GM18867 (cell line): ENCODE measurements at regions not wholly inside any gene's neighbourhood (a gene's known extent, or its start where the extent isn't known, plus 50 kb on each side); places are given as distances from the start of the nearest gene placed in this dataset.

ENCODE experiments used
- ATAC-seq: cut with Tn5 transposase; IDR thresholded peaks from one replicate; pipeline ENCODE4 v1.9.1; 2021; ENCODE audit warnings: mild to moderate bottlenecking, moderate library complexity; ENCODE audit not compliant: unreplicated experiment

GRCh38 chr6:141688916-141689315, 443.8 kb upstream of the GJE1 start:
- peak; percentile 69 for ATAC-seq

DNA sequence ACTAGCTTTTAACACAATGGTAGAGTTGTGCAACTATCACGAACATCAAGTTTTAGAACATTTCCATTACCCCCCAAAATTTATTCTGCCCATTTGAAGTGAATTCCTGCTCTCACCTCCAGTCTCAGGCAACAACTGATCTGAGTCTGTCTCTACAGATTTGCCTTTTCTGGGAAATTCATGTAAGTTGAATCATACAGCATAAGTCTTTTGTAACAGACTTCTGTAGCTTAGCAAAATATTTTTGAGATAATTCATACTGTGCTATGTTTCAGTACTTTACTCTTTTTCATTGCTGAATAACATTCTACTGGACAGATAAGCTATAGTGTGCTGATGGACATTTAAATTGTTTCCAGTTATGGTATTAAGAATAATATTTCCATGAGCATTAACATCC, 447.3 kb upstream of the GJE1 start:
- no peak for ATAC-seq

- ATAC-seq: no peak
These were observed 450.3 kb upstream of the GJE1 start for GRCh38 chr6:141682391-141682790.

DNA sequence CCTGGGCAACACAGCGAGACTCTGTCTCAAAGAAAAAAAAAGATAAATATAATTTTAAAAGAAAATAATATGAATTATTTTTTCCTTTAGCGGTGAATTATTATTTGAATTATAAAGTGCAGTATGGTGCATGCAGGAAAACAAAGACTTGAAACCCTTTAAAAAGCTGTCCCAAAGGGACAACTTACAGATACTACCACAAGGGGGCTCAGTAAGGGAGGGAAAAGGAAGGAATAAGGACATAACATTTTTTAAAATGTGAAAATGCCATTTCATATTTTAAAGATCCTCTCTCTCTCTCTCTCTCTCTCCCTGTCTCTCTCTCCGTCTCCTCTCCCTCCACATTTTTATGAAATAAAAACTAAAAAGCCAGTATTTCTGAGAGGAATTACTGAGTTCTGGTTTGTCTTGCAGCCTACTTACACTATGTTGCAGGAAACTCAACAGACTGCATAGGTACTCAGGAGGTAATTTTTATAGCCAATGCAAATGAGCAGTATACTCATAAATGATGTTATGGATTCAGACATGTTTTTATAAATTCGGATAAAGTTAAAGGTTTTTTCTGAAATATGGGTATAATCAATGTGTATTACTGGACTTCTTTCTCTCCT, 455.0 kb upstream of the GJE1 start:
- ATAC-seq: peak; percentile 74

GRCh38 chr6:141675957-141676356, 456.8 kb upstream of the GJE1 start:
- ATAC-seq: no peak

DNA sequence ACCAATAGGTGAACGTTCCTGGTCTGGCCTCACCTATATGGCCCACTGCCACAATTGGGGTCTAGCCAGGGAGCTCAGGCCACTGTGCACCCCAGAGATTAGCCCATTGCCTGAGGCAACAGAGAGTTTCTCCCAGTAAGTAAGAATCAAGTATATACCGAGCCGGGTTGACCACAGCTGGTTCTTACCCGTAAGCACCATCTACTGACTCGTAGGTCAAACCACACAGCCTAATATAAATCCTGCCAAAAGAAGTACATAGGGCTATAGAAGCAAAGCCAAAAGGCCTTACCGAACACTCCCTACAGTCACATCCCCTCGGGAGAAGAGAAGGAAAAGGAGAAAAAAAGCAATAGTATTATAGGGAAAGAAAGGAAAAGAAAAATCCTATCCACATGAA, 463.6 kb upstream of the GJE1 start:
- no peak for ATAC-seq

DNA sequence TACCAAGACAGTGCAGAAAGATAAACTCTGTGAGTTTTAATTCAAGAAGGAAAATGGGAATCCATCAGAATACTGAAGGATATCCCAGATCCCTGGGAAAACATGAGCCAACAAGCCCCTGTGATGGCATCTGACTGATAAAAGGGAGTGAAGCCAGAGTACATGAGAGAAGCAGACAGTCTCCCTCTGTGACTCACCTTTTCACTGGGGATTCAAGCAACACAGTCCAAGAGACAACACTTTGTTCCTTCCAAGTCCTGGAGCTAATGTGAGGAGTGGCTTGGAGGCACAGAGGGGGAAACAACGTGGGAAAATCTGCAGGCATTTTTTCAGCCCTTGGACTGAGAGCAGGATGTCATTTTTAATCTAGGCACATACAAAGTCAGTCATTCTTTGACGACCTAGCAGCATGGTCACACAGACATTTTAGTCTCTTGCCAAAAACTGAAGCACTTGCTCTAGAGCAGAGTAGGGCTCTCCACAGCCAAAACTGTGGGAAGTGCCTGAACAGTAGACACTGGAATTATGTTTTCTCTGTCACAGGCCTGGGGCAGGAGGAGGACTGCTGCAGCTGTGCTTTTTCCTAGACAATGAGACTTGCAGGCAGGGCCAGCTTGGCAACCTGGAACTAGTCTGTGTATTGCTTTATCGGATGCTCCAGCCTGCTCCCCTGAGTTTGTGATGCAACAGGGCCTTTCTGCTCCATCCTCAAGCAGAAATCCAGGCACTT, 465.0 kb upstream of the GJE1 start:
- no peak for ATAC-seq

DNA sequence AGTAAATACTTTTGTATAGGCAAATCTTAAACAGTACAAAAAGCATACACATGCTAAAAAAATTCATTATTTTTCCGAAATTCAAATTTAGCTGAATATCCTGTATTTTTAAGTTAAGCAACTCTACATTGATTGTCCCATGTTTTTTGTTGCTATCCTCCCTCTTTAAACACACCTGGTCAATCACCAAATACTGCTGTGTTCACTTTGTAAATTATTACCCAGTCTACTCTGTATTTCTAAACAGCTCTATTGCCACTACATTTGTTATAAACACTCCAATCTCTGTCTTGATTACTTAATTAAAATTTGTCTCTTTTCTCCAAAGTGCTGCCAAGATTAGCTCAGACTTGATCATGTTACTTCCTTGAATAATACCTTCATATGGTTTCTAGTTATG, 466.5 kb upstream of the GJE1 start:
- ATAC-seq: no peak

GRCh38 chr6:141664744-141665143, 468.0 kb upstream of the GJE1 start:
- ATAC-seq: no peak

DNA sequence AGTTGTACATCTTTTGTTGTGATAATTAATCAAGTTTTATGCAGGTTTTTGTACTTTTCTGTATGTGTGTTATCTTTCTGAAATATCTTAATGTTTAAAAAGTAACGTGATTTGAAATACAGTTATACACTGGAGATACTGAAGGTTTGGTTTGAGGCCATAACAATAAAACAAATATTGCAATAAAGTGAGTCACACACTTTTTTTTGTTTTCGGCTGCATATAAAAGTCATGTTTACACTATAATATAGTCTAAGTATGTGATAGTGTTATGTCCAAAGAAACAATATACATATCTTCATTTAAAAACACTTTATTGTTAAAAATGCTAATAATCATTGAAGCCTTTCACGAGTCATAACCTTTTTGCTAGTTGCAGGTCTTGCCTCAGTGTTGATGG, 473.1 kb upstream of the GJE1 start:
- no peak for ATAC-seq

DNA sequence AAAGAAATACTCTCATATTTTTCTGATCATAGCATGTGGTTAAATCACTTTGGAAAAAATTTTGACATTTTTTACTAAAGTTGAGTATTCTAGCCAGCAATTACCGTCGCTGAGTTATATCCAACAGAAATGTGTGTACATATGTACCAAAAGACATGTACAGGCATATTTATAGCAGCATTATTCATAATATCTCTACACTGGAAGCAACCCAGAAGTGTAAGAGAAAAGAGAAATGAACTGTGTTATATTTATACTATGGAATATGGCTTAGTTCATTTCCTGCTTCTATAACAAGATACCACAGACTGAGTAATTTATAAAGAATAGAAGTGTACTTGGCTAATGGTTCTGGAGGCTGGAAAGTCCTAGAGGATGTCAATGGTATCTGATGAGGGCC, 474.0 kb upstream of the GJE1 start:
- no peak for ATAC-seq

DNA sequence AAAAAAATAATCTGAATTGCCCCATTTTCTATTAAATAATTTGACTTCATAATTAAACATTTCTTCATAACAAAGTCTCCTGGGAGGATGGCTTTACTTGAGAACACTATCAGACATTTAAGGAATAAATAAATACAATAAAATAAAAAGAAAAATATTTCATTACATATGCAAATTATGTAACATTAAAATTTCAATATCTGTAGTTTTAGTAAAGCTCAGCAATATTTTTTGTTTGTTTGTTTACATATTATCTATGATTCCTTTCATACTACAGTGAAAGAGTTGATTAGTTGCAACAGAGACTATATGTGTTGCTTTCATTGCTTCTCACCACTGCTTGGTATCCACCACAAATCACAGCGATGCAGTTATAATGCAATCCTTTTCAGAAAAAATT, 474.9 kb upstream of the GJE1 start:
- no peak for ATAC-seq

- ATAC-seq: no peak
These were observed 479.1 kb upstream of the GJE1 start for GRCh38 chr6:141653590-141653989.

- no peak for ATAC-seq
These were observed 490.8 kb upstream of the GJE1 start for GRCh38 chr6:141641951-141642350.

DNA sequence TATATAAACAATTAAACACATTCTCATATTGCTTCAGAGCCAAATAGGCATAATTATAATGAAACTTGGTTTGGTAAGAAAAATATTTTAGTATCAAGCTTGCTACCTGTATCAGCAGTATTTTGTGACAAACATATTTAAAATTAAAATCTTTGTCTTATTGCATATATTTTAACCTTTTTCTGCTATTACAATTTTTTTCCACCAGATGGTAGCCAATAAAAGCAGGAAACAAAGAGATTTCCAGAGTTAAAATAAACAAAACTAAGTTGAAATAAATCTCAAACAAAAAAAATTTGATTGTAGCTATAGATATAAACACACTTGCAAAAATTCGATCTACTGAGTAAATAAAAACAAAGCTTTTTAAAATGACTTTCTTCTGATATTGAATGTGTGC, 491.3 kb upstream of the GJE1 start:
- no peak for ATAC-seq

DNA sequence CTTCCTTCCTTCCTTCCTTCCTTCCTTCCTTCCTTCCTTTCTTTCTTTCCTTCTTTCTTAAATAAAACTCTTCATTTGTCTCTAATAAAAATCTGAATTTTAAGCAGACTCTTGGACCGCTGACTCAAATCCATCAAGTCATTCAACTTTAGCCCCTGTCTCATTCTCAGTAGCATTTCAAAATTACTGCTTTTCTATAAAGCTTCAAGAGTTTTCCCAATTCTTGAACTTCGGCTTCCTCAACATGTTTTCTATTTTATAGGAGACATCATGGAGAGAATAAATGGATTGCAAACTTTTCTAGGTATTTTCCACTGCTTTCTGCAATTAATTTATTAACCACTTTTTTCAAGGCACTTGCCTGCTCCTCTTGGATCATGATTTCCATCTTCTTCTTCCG, 497.1 kb upstream of the GJE1 start:
- ATAC-seq: no peak

GRCh38 chr6:141634269-141634668, 498.5 kb upstream of the GJE1 start:
- ATAC-seq: no peak

DNA sequence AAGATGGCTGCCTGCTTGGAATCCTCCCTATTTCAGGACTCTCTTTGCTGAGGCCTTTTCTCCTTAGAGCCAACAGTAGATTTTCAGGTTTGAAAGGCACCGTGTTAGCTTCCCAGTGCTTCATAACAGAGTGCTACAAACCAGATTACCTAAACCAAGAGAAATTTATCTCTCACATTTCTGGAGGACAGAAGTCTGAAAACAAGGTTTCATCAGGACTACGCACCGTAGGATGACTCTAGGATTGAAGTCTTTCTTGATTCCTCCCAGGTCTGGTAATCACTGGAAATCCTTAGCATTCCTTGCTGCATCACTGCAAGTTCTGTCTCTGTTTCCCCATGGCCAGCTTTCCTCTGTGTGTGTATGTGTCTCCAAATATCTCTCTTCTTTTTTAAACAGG, 508.4 kb upstream of the GJE1 start:
- ATAC-seq: no peak

DNA sequence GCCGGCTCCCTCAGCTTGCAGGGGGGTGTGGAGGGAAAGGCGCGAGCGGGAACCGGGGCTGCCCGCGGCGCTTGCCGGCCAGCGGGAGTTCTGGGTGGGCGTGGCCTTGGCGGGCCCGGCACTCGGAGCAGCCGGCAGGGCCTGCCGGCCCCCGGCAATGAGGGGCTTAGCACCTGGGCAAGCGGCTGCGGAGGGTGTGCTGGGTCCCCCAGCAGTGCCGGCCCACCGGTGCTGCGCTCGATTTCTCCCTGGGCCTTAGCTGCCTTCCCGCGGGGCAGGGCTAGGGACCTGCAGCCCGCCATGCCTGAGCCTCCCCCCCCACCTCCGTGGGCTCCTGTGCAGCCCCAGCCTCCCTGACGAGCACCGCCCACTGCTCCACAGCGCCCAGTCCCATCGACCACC, 514.5 kb upstream of the GJE1 start:
- ATAC-seq: no peak

GRCh38 chr6:141610741-141611140, 522.0 kb upstream of the GJE1 start:
- no peak for ATAC-seq

DNA sequence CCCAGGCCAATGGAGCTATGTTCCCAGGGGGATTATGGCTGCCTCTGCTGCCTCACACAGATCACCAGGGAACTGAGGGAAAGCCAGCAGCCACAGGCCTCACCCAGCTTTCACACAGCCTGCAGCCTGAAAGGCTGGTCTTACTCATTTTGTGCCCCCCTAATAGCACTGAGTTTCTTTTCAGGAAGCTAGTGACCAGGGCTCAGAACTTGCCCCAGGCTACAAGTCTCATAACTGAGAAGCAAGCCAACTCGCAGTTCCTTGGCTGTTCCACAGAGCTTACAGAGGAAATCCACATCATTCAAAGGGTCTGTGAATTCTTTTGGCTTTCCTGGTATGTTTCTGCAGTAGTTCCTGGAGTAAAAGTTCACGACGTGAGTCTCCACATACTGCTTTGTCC, 524.8 kb upstream of the GJE1 start:
- ATAC-seq: no peak

- ATAC-seq: no peak
These were observed 534.2 kb upstream of the GJE1 start for GRCh38 chr6:141598487-141598886.

DNA sequence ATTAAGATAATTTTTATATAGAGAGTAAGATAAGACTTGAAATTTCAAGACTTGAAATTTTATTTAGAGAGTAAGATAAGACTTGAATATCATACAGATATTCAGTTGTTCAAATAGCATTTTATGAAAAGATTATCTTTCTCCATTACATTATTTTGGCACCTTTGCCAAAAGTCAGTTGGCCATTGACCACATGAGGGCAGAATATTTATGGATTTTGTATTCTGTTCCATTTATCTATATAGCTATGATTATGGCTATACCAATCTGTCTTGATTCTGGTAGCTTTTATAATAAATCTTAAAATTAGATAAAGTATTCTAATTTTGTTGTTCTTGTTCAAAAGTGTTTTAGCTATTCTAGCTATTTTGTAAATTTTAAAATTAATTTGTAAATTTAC, 537.9 kb upstream of the GJE1 start:
- ATAC-seq: no peak
